DMS53 (cell line): ENCODE measurements at regions not wholly inside any gene's neighbourhood (a gene's known extent, or its start where the extent isn't known, plus 50 kb on each side); places are given as distances from the start of the nearest gene placed in this dataset.

Experiments used
- DNase-seq: peaks from one replicate; lab custom pipeline; 2025; lab: John Stamatoyannopoulos, UW

DNA sequence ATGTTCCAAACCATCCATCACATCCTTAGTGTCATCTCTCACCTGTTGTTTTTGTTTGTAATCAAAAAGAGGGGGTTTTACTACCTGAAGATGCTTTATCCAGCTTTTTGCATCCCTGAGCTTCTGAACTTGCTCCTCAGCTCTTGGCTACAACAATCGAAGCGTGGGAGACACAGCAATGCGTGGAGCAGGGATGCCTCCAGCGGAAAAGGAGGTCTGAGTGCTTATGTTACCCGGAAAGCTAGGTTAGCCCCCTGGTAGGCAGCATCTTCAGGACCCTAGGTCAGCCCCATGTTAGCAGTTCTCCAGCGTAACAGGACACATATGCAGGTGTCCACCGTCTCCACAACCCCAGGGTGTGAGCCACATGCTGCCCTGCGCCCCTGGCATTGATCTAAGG is 141.5 kb downstream of the RRAGC start:
- DNase-seq, result no peak

- no peak for DNase-seq
Measured at GRCh38 chr1:38716229-38716628, 143.3 kb downstream of the RRAGC start.

- DNase-seq, result no peak
Measured at GRCh38 chr1:38715415-38715814, 144.2 kb downstream of the RRAGC start.

DNA sequence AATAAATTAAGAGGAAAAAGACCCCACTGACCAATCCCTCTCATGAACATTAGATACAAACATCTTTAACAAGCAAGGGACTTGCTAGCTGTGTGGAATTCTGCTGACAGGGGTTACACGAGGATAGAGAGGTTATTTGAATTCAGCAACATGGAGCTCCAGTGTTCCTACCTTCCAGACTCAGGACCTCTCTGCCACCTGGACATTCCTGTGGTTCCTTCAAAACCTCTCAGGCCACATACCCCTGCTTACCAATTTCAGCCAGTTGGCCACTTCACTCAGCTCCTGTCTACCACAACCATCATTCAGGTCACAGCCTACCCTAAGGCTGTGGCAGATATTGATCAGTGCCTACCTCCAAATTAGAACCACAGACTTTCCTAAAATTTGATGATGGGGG is 147.5 kb downstream of the RRAGC start:
- no peak for DNase-seq

GRCh38 chr1:38708701-38709258 is 150.8 kb downstream of the RRAGC start:
- DNase-seq, result no peak

DNA sequence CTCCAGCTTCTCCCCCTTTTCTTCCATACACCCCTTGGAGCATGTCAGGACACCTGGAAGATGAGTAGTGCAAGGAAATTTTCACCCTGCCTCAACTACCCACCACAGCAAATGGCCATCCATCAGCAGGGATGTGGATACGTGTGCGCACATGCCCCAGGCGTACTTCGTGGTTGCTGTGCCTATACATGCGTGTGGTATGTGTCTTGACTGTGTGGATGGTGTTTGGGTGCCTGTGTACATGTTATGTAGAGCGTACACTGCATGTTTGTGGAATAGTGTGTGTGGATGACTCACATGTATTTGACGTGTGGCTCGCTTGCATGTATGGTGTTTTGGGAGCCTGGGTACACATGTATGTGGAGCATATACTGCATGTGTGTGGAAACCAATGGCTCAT is 158.5 kb downstream of the RRAGC start:
- no peak for DNase-seq

GRCh38 chr1:38700077-38700470 is 159.5 kb downstream of the RRAGC start:
- DNase-seq, result no peak

DNA sequence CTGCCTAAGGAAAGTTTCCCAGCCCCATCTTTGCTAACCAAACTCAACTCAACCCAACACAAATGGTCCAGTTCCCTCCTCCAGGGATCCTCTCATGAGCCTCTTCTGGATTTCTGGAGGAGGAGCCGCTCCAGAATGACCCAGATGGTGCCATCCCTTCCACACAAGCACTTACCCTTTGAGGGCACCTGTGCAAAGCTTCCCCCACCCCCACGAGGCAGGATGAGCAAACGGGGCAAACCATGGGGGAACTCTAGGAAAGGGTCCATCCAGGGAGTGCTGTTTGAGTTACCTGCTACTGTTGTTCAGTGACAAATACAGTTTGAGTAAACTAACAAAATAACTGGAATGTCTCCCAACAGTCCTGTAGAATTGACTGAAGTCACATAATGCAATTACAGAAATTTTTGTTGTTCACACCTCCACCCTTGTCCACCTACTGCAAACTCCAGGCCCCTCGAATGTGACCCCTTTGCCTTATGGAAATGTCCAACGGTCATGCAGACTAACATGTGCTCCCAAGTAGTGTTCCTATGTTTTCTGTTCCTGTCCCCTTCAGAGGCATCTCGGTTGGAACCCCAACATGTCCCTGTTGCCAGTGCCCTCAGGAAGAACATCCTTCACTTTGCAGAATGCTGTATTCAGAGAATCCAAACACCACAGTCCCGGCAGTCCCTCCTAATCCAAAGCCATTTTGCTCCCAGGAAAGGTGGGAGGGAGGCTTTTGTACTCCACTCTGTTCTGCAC is 160.1 kb downstream of the RRAGC start:
- DNase-seq, result no peak

DNA sequence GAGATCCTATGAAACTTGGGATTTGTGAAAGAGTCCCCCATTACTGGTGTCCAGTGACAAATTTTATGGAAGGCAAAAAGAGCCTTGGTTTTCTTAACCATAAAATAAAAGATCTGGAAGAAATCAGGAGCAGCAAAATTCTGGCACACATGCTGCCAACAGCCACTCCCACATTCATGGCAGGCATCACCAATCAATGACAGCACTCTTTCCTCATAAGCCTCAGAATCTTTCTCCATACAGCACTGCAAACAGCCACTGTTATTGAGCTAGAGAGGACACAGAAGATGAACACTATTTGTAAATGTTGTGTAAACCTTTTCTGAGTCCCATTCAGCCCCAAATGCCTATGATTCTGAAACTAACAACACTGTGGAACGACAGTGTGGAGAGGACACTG is 162.2 kb downstream of the RRAGC start:
- no peak for DNase-seq

GRCh38 chr1:38696371-38696770 is 163.2 kb downstream of the RRAGC start:
- DNase-seq, result no peak

- DNase-seq, result no peak
Measured at GRCh38 chr1:38693759-38694158, 165.8 kb downstream of the RRAGC start.

DNA sequence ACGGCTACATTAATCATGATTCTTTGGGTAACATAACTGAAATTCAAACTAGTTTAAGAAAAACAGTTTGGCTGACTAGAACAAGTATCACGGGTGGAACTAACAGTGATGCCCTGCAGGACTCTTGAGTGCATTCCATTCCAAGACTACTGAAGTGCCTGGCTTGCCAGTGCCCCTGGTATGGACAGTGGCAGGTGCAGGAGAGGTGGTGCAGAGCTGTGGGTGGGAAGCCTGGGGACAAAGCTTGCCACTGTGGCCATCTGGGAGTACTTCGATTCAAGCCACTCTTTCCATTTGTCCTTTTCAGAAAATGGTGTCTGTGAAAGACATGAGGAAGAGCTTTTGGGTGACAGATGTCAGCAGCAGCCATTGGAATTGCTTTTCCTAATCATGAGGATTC is 166.5 kb downstream of the RRAGC start:
- DNase-seq, result no peak

DNA sequence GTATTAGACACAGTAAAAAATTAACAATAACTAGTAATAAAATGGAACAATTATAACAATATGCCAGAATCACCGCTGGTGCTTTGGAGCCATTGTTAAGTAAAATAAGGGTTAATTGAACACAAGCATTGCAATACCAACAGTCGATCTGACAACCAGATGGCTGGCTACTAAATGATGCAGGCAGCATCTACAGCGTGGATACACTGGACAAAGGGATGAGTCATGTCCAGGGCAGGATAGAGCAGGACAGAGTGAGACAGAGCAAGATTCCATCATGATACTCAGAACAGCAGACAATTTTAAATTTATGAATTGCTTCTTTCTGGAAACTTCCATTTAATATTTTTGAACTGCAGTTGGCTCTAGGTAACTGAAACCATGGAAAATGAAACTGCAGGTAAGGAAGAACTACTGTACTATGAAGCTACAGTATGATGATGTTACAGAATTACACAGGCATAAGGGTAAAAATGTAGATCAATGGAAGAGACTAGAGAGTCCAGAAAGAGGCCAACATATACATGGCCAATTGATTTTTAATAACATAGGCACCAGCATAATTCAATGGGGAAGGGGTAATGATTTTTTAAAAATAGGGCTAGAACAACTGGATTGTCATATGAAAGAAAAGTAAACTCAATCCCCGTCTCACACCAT is 168.7 kb downstream of the RRAGC start:
- no peak for DNase-seq

DNA sequence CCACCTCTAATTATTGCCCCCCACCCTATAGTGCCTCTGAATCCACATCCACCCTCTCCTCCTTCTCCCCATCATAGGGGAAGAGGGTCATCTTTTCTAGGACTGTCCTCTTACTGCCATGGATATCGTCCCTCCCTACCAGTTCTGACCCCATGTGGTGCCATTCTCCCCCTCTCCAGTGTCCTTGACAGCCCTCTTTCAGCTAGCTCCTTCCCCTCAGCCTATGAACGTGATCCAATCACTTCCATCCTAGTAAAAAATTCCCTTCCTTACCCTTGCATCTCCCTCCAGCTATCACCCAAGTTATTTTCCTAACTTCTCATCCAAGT is 172.7 kb downstream of the RRAGC start:
- DNase-seq, result no peak

DNA sequence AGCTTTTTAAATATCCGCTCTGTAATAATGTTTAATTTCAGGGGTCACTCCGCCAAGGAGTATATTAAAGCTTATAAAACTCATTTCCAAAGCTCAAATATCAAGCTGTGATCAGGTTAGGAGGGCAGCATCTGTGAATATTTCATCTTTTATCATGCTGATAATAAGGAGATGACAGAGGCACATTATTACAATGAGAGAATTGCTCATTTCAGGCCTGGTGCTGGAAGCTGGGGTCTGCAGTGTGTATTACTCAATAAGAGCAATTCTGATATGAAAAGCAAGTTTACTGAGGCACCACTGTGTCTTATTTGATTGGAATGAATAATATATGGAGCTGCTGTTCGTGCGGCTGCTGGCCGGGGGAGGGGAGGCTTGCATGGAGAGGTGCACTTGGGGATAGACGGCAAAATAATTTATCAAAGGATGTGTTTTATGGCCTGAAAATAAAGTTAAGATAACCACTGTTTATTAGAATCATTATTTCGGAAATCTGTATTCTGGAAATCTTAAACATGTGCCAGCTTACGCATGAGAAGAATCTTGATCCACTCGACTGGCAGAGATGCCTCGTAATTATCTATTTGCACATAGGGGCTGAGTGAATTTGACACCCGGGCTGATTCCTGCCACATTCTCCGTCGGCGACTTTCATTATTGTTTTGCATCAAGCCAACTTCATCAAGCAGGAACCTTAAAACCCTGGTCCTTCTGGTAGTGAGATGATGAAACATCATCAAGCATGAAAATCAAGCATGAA is 173.2 kb downstream of the RRAGC start:
- DNase-seq, result no peak

DNA sequence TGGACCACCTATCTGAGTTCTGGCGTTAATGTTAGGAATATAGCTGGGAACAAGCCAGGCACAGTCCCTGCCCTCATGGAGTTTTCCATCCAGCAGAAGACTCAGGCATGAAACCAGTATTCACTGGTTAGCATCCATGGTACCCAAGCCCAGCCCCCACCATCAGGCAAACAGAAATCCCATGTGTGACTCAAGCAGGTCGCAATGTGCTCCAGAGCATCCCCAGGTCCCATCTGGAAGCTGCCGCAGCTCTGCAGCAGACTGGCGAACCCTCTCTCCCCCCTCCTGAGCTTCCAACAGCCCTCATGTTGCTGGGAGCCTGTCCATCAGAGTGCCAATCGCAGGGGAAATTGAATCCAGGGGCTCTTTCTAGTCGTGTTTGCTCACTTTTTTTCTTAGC is 174.2 kb downstream of the RRAGC start:
- no peak for DNase-seq

GRCh38 chr1:38680801-38681510 is 178.6 kb downstream of the RRAGC start:
- no peak for DNase-seq

GRCh38 chr1:38677756-38678155 is 181.8 kb downstream of the RRAGC start:
- no peak for DNase-seq

- no peak for DNase-seq
Measured at GRCh38 chr1:38677311-38677710, 182.3 kb downstream of the RRAGC start.

DNA sequence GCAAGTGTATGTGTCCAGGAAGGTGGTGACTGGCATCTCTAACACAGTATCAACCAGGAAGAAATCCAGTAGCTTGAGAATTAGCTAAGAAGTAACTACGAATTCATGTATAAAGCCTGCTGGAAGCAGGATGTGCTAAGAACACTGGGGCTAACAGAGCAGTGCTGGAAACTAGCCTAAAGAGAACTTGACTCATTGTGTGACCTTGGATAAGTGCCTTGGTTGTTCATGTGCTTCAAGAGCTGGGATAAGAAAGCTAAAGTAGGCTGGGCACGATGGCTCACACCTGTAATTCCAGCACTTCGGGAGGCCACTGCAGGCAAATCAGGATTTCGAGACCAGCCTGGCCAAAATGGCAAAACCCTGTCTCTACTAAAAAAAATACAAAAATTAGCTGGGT is 186.9 kb downstream of the RRAGC start:
- no peak for DNase-seq

DNA sequence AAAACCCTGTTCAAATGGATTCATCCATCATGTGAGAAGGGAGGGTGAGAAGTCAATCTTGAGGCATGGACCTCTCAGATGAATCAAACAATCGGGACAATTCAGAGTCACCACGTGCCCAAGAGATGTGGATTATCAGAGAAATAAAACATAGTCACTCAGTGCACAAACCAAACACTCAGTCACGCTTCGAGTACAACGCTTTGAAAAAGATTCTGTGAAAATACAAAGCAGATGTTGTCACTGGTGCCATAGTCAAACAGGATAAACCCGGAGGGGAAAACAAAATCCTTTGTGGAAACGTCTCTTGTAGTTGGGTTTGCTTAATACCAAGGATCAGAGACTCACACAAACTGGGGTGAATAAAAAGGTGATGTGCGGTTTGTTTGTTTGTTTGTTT is 188.4 kb downstream of the RRAGC start:
- DNase-seq, result peak; percentile 47

DNA sequence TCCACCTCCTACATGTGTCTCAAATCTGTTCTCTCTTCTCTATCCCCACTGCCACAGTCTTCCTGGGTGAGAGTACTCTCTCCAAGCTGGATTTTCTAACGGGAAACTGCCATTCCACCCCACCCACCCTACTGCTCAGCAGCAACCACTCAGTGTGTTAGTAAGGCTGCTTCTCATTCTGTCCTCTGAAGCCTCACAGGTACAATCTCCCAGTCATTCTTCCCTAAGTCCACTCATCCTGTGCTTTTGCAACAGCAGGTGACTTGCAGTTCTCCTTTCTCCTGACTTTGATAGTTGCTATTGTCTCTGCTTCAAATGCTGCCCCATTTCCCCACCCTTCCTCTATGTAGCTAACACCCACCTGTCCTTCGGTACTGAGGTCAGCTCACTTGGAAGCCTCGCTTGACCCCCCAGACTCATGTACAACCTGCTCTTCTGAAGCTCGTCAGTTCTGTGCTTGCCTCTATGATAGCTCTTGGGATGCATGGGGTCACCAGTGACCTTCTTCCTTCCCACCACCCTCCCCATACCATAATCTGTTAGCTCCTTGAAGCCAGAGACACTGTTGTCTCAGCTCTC is 188.9 kb downstream of the RRAGC start:
- DNase-seq, result no peak
